Left lung (tissue), 4 donors: ENCODE measurements at regions not wholly inside any gene's neighbourhood (a gene's known extent, or its start where the extent isn't known, plus 50 kb on each side); places are given as distances from the start of the nearest gene placed in this dataset.

Experiments
- ATAC-seq: fragments of 200-7000 bp; cut with Tn5 transposase; one replicate; pipeline ENCODE4 v1.9.1; 2020; ENCODE audit warnings: moderate library complexity
- DNase-seq, 4 donors: peaks; one replicate each; pipeline ENCODE4 v3.0.0-alpha.2; 2013 to 2020
- H3K27ac ChIP-seq, 2 donors: fragments of 200-600 bp; sonication (generic) in 1 of 2; one replicate each; pipeline versions ENCODE4 v1.5.0 to v1.8.0; 2020 to 2021
- H3K27me3 ChIP-seq, 2 donors: fragments of 200-600 bp; sonication (generic) in 1 of 2; one replicate each; pipeline versions ENCODE4 v1.5.0 to v1.8.0; 2020 to 2021
- H3K36me3 ChIP-seq, 2 donors: fragments of 200-600 bp; sonication (generic) in 1 of 2; one replicate each; pipeline versions ENCODE4 v1.5.0 to v1.8.0; 2020 to 2021
- H3K4me1 ChIP-seq, 2 donors: fragments of 200-600 bp; one replicate each; pipeline ENCODE4 v1.8.0; 2021
- H3K4me3 ChIP-seq, 2 donors: fragments of 200-600 bp; sonication (generic) in 1 of 2; one replicate each; pipeline versions ENCODE4 v1.5.0 to v1.8.0; 2020 to 2021; ENCODE audit warnings: mild to moderate bottlenecking in 1 of 2
- H3K9me3 ChIP-seq, 2 donors: fragments of 200-600 bp; sonication (generic) in 1 of 2; one replicate each; pipeline versions ENCODE4 v1.5.0 to v1.8.0; 2020 to 2021
- intact Hi-C, 2 donors: fragments of 100-400 bp; cut with DNase I; formaldehyde crosslinking; loops; one replicate each; pipeline versions ENCODE4 v1.11.2 to v1.14.2; 2022
- TF ChIP-seq, protein P1 (sequence below), 2 donors: fragments of 200-600 bp; sonication (generic) in 1 of 2; IDR thresholded peaks; one replicate each; pipeline versions ENCODE4 v1.5.0 to v1.8.0; 2021; ENCODE audit warnings: antibody characterized with exemption in 2 of 2
- donor health status: DM: no; HTN: yes; CAD: no.
- donor health status: DM: no; HTN: no; CAD: no.

DNA sequence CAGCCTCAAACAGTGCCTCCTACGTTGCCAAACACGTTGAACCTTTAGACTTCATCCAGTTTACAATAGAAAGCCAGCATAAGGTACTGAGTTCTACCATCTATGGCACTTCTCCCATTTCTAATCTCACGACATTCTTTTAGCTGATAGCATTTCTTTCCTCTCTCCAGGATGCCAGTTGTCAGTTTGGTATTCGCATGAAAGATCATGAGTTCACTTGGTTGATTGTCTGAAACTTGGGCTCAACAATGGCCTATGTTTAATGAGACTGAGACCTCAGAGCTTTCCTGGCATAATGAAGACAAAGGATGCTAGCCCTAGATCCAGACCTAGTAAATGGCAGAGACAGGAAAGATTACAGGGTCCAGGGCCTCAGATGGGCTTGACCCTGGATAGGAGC is 69.2 kb upstream of the SPRY1 start:
- intact Hi-C loops: no loop called here
- no peak overlapping the region for H3K4me3 ChIP-seq
- H3K27me3 ChIP-seq: no peaks in the 10 kb centered on the region
- DNase-seq (no peak), ATAC-seq (no peak)
- peaks cover 0 to 6% of the 10 kb centered on the region in 2 donors for H3K4me1 ChIP-seq
- peaks cover 3 to 15% of the 10 kb centered on the region in 2 donors for H3K9me3 ChIP-seq
- H3K27ac ChIP-seq: no peak overlapping the region
- TF ChIP-seq, protein P1, sequence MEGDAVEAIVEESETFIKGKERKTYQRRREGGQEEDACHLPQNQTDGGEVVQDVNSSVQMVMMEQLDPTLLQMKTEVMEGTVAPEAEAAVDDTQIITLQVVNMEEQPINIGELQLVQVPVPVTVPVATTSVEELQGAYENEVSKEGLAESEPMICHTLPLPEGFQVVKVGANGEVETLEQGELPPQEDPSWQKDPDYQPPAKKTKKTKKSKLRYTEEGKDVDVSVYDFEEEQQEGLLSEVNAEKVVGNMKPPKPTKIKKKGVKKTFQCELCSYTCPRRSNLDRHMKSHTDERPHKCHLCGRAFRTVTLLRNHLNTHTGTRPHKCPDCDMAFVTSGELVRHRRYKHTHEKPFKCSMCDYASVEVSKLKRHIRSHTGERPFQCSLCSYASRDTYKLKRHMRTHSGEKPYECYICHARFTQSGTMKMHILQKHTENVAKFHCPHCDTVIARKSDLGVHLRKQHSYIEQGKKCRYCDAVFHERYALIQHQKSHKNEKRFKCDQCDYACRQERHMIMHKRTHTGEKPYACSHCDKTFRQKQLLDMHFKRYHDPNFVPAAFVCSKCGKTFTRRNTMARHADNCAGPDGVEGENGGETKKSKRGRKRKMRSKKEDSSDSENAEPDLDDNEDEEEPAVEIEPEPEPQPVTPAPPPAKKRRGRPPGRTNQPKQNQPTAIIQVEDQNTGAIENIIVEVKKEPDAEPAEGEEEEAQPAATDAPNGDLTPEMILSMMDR (IDR thresholded peaks at IDR 0.05): no peak
- H3K36me3 ChIP-seq: no peaks in the 10 kb centered on the region

DNA sequence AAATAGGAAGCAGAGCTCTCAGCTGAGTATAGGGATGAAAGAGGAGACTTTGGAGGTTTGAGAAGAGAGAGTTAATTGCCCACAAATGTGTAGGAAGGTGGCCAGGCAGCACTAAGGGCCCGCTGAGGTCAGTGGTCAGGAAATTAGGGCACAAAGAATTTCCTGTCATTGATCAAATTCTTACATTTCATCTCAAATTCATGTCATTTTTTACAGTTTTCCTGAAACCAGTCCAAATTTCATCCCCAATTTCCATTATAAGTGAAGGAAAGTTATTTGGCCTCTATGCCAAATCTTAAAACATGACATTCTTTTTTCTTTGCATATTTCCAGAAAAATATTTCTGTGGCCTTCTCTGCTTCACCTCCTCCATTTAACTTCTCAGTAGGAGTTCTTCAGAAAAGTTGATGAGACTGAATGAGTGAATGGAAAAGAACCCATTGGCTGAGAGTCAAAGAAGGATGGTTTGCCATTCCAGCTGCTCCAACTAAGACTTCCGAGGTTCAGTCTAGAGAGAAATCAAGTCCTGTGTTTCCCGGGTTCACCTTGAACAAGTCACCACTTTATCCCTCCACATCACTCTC is 68.7 kb upstream of the SPRY1 start:
- DNase-seq: no peak
- ATAC-seq: no peak

DNA sequence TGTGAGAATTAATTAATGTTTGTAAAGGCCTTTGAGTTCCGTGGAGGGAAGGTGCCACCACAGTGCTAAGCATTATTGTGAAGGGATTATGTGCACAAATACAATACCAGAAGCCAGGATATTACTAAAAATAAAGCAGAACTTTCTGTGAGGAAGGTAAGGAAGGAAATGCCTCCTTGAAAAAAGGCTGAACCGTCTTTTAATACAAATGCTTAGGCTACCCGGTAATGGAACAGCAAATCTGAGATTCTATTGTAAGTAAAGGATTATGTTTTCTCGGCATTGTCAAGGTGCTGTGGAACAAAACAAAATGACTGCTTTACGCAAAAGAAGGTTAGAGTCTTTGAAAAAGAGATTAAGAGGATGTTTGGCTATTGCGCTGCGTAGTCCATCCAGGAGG is 57.9 kb upstream of the SPRY1 start:
- H3K9me3 ChIP-seq: peaks cover 0 to 1% of the 10 kb centered on the region in 2 donors
- intact Hi-C loops: no loop called here
- H3K4me3 ChIP-seq: no peak overlapping the region
- DNase-seq: no peak
- TF ChIP-seq, protein P1 (IDR thresholded peaks at IDR 0.05): no peak
- no peaks in the 10 kb centered on the region for H3K27me3 ChIP-seq
- no peak for ATAC-seq
- peaks cover 0 to 3% of the 10 kb centered on the region in 2 donors for H3K4me1 ChIP-seq
- no peak overlapping the region for H3K27ac ChIP-seq
- H3K36me3 ChIP-seq: no peaks in the 10 kb centered on the region

More for the DNA sequence above, 68.7 kb upstream of the SPRY1 start:
- intact Hi-C loops: no loop called here
- Histone ChIP-seq H3K36me3 (no peaks in the 10 kb centered on the region), H3K27me3 (no peaks in the 10 kb centered on the region), H3K9me3 (peaks cover 0 to 11% of the 10 kb centered on the region in 2 donors), H3K4me3 (no peak overlapping the region), H3K27ac (no peak overlapping the region), H3K4me1 (peaks cover 0 to 6% of the 10 kb centered on the region in 2 donors)
- TF ChIP-seq, protein P1 (IDR thresholded peaks at IDR 0.05): no peak

DNA sequence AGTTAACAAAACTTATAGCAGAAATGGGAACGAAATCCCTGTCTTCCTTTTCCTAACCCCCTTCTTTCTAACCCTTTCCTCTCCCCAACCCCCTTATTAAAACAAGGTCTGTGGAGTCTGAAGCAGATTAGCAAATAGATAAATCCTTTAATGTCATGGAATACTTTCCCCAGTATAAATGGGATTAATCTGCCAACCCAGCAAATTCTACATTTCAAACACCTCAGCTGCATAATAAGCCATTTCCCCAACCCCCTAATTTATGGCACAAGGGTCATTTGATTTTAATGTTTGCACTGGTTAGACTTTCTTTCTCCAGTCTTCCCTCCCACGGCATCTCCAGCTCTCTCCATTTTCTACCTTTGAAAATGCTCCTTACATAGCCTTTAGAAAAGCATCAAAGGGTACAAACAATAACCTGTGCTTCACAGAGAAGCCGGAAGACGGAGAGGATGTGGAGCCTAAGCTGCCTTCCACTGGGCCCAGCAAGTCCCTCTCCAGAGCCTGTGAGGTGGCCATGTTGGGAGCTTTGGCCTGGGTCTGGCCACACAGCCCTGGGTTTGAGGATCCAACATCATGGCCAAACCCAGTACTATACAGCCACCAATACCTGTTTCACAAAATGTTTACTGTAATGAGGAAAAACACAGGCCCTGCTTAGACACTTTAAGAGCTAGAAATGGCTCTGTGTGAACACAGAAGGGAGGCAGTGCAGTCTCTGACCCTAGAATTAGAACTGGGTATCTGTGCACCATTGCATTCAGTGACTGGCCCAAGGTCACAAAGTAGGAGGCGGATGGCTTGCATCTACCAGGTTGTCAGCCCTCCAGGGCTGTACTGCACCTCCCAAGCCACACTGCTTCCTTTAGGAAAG is 56.9 kb upstream of the SPRY1 start:
- DNase-seq (no peak), ATAC-seq (peak; percentile 18)
- Histone ChIP-seq H3K9me3 (no peaks in the 10 kb centered on the region), H3K36me3 (no peaks in the 10 kb centered on the region), H3K4me3 (no peak overlapping the region), H3K4me1 (peaks cover 0 to 3% of the 10 kb centered on the region in 2 donors), H3K27me3 (no peaks in the 10 kb centered on the region), H3K27ac (no peak overlapping the region)
- intact Hi-C loops: no loop called here
- TF ChIP-seq, protein P1 (IDR thresholded peaks at IDR 0.05): no peak

DNA sequence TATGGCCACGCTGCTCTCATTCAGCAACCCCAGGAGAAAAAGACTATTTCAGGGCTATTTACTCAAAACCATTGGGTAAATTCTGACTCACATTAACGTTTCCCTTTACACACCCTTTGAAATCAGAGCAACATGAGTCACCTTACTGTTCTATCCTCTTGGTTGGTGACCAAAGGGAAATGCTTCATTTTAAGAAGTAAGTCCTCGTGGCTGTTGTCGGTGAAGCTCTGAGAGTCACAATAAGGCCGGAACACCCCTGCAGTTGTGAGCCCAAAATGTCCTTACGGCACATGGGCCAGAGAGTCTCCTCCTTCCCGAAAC is 56.3 kb upstream of the SPRY1 start:
- Histone ChIP-seq H3K27ac (no peak overlapping the region), H3K4me1 (peaks cover 0 to 3% of the 10 kb centered on the region in 2 donors), H3K27me3 (no peaks in the 10 kb centered on the region), H3K36me3 (no peaks in the 10 kb centered on the region), H3K9me3 (no peaks in the 10 kb centered on the region), H3K4me3 (no peak overlapping the region)
- ATAC-seq: peak; percentile 91
- DNase-seq: no peak
- TF ChIP-seq, protein P1 (IDR thresholded peaks at IDR 0.05): no peak
- intact Hi-C loops: no loop called here
